GM12891 (cell line): ENCODE measurements at regions not wholly inside any gene's neighbourhood (a gene's known extent, or its start where the extent isn't known, plus 50 kb on each side); places are given as distances from the start of the nearest gene placed in this dataset.
"Not testable (repeated sequence)": the region's sequence is repeated elsewhere in the genome, so short reads cannot be mapped to it uniquely, and the experiment has no call there.

ENCODE experiments used
- DNase-seq: peaks from one replicate; pipeline ENCODE4 v3.0.0; 2011; ENCODE audit warnings: low spot score; ENCODE audit not compliant: insufficient read length
- FAIRE-seq: peaks from 2 replicates; lab custom pipeline; 2011; peaks lifted over from hg19 to GRCh38; lab: Jason Lieb, UNC
- PAX5 ChIP-seq: IDR thresholded peaks from 2 replicates; pipeline ENCODE4 v1.6.1; 2011; ENCODE audit warnings: low read length, moderate library complexity, mild to moderate bottlenecking; ENCODE audit not compliant: insufficient read depth, severe bottlenecking
- POLR2A ChIP-seq: IDR thresholded peaks from 2 replicates; pipeline ENCODE4 v1.6.1; 2011; ENCODE audit warnings: low read depth, low read length, control low read depth
- POLR2AphosphoS5 ChIP-seq: IDR thresholded peaks from 2 replicates; pipeline ENCODE4 v1.6.1; 2011; ENCODE audit warnings: low read depth, low read length, control low read depth
- POU2F2 ChIP-seq: IDR thresholded peaks from 2 replicates; pipeline ENCODE4 v1.6.1; 2011; ENCODE audit warnings: low read depth, mild to moderate bottlenecking, control low read depth, low read length, moderate library complexity
- SPI1 ChIP-seq: IDR thresholded peaks from 2 replicates; pipeline ENCODE4 v1.6.1; 2011; ENCODE audit warnings: low read depth, low read length, control low read depth
- TAF1 ChIP-seq: IDR thresholded peaks from 2 replicates; pipeline ENCODE4 v1.6.1; 2011; ENCODE audit warnings: low read depth, low read length, control low read depth

- no peak for TF ChIP-seq POLR2A
- FAIRE-seq (no peak), DNase-seq (no peak)
Observed at GRCh38 chrX:73940893-73941470, 88.5 kb upstream of the XIST start.

- DNase-seq = not testable (repeated sequence)
Observed at GRCh38 chrX:73937843-73938242, 85.3 kb upstream of the XIST start.

GRCh38 chrX:73932522-73932921 is 80.0 kb upstream of the XIST start:
- TF ChIP-seq POU2F2 (no peak), POLR2A (no peak), PAX5 (no peak), SPI1 (no peak), TAF1 (no peak), POLR2AphosphoS5 (no peak)
- FAIRE-seq (no peak), DNase-seq (no peak)

More at GRCh38 chrX:73937843-73938242, 85.3 kb upstream of the XIST start:
- FAIRE-seq = not testable (repeated sequence)

GRCh38 chrX:73930300-73930699 is 77.8 kb upstream of the XIST start:
- DNase-seq (no peak), FAIRE-seq (no peak)
- no peak for TF ChIP-seq POLR2A
- no peak for TF ChIP-seq TAF1
- TF ChIP-seq POLR2AphosphoS5 = no peak
- TF ChIP-seq SPI1 = no peak
- no peak for TF ChIP-seq POU2F2
- no peak for TF ChIP-seq PAX5

GRCh38 chrX:73922856-73923455 is 70.4 kb upstream of the XIST start:
- DNase-seq = no peak
- no peak for FAIRE-seq
- TF ChIP-seq TAF1 (no peak), PAX5 (no peak), POU2F2 (no peak), POLR2A (no peak), POLR2AphosphoS5 (no peak), SPI1 (no peak)

- DNase-seq = no peak
- no peak for FAIRE-seq
- no peak for TF ChIP-seq POLR2AphosphoS5
- TF ChIP-seq SPI1 = no peak
- TF ChIP-seq TAF1 = no peak
- no peak for TF ChIP-seq POU2F2
- no peak for TF ChIP-seq POLR2A
Observed at GRCh38 chrX:73916931-73917667, 64.6 kb upstream of the XIST start.

- TF ChIP-seq POLR2A (no peak), TAF1 (no peak)
- FAIRE-seq = no peak
Observed at GRCh38 chrX:73916489-73916888, 64.0 kb upstream of the XIST start.

GRCh38 chrX:73914792-73915191 is 62.3 kb upstream of the XIST start:
- FAIRE-seq = not testable (repeated sequence)

More at GRCh38 chrX:73916489-73916888, 64.0 kb upstream of the XIST start:
- DNase-seq = no peak

GRCh38 chrX:73913580-73913979 is 61.1 kb upstream of the XIST start:
- FAIRE-seq = no peak
- DNase-seq = no peak
- TF ChIP-seq PAX5 (no peak), POLR2A (no peak), POU2F2 (no peak), SPI1 (no peak), TAF1 (no peak), POLR2AphosphoS5 (no peak)

More at GRCh38 chrX:73914792-73915191, 62.3 kb upstream of the XIST start:
- not testable (repeated sequence) for DNase-seq

- FAIRE-seq, DNase-seq: not testable (repeated sequence)
Observed at GRCh38 chrX:73911946-73912345, 59.4 kb upstream of the XIST start.

- DNase-seq, FAIRE-seq: not testable (repeated sequence)
Observed at GRCh38 chrX:73905749-73906374, 53.3 kb upstream of the XIST start.
